Bronchial epithelial cell (primary cell): ENCODE measurements at regions not wholly inside any gene's neighbourhood (a gene's known extent, or its start where the extent isn't known, plus 50 kb on each side); places are given as distances from the start of the nearest gene placed in this dataset.

ENCODE experiments used
- DNase-seq: peaks from one replicate; pipeline ENCODE4 v3.0.0-alpha.2; 2010; ENCODE audit warnings: low read depth
- FAIRE-seq: peaks from 2 replicates; lab custom pipeline; 2011; peaks lifted over from hg19 to GRCh38; lab: Jason Lieb, UNC
- H3K27me3 ChIP-seq: 2 replicates; pipeline ENCODE4 v1.5.1; 2011; ENCODE audit warnings: low read length; ENCODE audit not compliant: control insufficient read depth, insufficient read depth
- H3K36me3 ChIP-seq: 2 replicates; pipeline ENCODE4 v1.5.1; 2011; ENCODE audit warnings: low read length; ENCODE audit not compliant: control insufficient read depth, insufficient read depth
- H3K4me3 ChIP-seq: 2 replicates; pipeline ENCODE4 v1.5.1; 2011; ENCODE audit warnings: mild to moderate bottlenecking, low read depth, low read length, control low read depth
- CTCF ChIP-seq: IDR thresholded peaks from 2 replicates; pipeline ENCODE4 v1.5.1; 2011; ENCODE audit warnings: mild to moderate bottlenecking, moderate library complexity, low read length, control low read depth, inconsistent platforms; ENCODE audit not compliant: insufficient read depth, severe bottlenecking

GRCh38 chr12:60522684-60523400, 927.0 kb downstream of the SLC16A7 start:
- H3K36me3 ChIP-seq = no peaks in the 10 kb centered on the region
- DNase-seq (no peak), FAIRE-seq (no peak)
- H3K4me3 ChIP-seq = no peak overlapping the region
- H3K27me3 ChIP-seq = no peaks in the 10 kb centered on the region
- TF ChIP-seq CTCF = no peak

- Histone ChIP-seq H3K4me3 (no peak overlapping the region), H3K36me3 (no peaks in the 10 kb centered on the region), H3K27me3 (no peaks in the 10 kb centered on the region)
- no peak for FAIRE-seq
- no peak for DNase-seq
- no peak for TF ChIP-seq CTCF
Observed at GRCh38 chr12:60529261-60529660, 933.4 kb downstream of the SLC16A7 start.

- no peak overlapping the region for H3K4me3 ChIP-seq
- FAIRE-seq = no peak
- TF ChIP-seq CTCF = no peak
- H3K27me3 ChIP-seq = no peaks in the 10 kb centered on the region
- H3K36me3 ChIP-seq = no peaks in the 10 kb centered on the region
- DNase-seq = no peak
Observed at GRCh38 chr12:60529723-60530122, 933.9 kb downstream of the SLC16A7 start.

- H3K36me3 ChIP-seq = no peaks in the 10 kb centered on the region
- no peak for DNase-seq
- no peaks in the 10 kb centered on the region for H3K27me3 ChIP-seq
- FAIRE-seq = no peak
- no peak overlapping the region for H3K4me3 ChIP-seq
- TF ChIP-seq CTCF = no peak
Observed at GRCh38 chr12:60535363-60535762, 939.5 kb downstream of the SLC16A7 start.

GRCh38 chr12:60539592-60539991, 943.8 kb downstream of the SLC16A7 start:
- no peak for TF ChIP-seq CTCF
- no peak overlapping the region for H3K4me3 ChIP-seq
- no peak for FAIRE-seq

GRCh38 chr12:60568914-60569313, 973.1 kb downstream of the SLC16A7 start:
- Histone ChIP-seq H3K36me3 (no peaks in the 10 kb centered on the region), H3K27me3 (no peaks in the 10 kb centered on the region), H3K4me3 (no peak overlapping the region)
- no peak for FAIRE-seq
- no peak for DNase-seq
- TF ChIP-seq CTCF = no peak

More at GRCh38 chr12:60539592-60539991, 943.8 kb downstream of the SLC16A7 start:
- H3K36me3 ChIP-seq = no peaks in the 10 kb centered on the region
- H3K27me3 ChIP-seq = no peaks in the 10 kb centered on the region
- no peak for DNase-seq
